T1000 (cell line): ENCODE measurements at regions not wholly inside any gene's neighbourhood (a gene's known extent, or its start where the extent isn't known, plus 50 kb on each side); places are given as distances from the start of the nearest gene placed in this dataset.
"Not testable (repeated sequence)": the region's sequence is repeated elsewhere in the genome, so short reads cannot be mapped to it uniquely, and the experiment has no call there.

Source experiments
- DNase-seq: peaks from one replicate; lab custom pipeline; 2025; ENCODE audit warnings: mixed read lengths; lab: John Stamatoyannopoulos, UW

DNA sequence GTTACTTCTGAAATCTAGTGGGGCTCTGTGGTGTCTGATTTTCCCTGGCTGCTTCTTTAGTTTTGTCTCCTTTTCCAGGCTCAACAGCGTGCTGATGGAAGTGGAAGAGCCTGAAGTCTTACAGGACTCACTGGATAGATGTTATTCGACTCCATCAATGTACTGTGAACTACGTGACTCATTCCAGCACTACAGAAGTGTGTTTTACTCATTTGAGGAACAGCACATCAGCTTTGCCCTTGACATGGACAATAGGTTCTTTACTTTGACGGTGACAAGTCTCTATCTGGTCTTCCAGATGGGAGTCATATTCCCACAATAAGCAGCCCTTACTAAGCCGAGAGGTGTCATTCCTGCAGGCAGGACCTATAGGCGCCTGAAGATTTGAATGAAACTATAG lies 51.1 kb downstream of the NBPF8 start:
- DNase-seq = not testable (repeated sequence)

GRCh38 chr1:120477663-120478062 lies 62.8 kb downstream of the NBPF8 start:
- not testable (repeated sequence) for DNase-seq

- DNase-seq = not testable (repeated sequence)
Measured at GRCh38 chr1:120478400-120478799, 63.6 kb downstream of the NBPF8 start.

- not testable (repeated sequence) for DNase-seq
Measured at GRCh38 chr1:120487542-120487941, 72.7 kb downstream of the NBPF8 start.

DNA sequence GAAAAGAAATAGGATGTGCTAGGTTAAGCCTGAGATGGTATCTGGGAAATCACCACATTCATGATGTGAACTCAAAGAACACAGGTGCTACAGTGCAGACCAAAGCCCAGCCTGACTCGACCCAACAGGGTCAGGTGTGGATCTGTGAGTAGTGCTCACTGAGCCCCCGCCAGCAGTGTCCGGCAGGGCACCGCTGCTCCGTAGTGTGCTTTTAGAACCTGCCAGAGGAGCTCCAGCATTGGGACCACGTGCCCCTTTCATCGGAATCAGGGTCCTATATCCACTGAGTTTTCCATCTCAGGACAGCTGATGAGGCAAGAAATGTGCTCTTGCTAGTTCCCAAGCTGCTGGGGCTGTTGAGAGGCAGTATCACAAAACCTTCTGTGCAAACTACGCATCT lies 74.4 kb downstream of the NBPF8 start:
- not testable (repeated sequence) for DNase-seq

GRCh38 chr1:120497145-120497544 lies 82.3 kb downstream of the NBPF8 start:
- DNase-seq = not testable (repeated sequence)

DNA sequence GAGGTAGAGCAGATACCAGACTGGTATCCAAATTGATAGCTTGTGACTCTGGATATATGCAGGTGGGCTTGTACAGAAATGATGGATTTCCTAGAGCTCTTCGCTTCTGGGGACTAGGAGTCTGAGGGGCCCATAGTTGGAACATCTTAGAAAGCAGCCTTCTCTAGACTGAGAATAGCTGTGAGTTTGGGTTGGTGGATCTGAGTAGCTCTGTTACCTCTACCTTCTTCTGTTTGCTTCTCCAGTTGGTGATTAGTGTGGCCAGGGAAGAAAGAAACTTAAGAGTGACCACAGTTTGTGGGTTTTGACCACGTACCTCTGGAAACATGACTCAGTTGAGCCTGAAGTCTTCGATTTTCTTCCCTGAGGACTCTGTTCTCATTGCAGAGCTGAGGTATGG lies 88.4 kb downstream of the NBPF8 start:
- not testable (repeated sequence) for DNase-seq

DNA sequence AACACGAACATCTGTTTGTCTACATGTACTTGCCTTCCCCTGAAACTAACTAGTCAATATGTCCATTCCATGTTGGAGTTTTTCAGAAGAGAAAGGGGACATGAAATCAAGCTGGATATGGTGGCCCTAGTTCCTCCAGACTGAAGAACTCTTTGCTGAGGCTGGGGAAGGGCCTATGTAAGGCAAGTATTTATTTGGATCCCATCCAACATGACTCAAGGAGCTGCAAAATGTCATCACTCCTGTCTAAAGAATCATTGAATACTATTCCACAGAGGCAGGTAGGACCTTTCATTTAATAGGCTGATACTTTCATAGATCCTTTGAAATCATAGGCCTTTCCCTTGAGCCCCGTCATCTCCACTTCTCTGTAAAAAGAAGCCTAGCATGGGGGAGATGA lies 91.5 kb downstream of the NBPF8 start:
- not testable (repeated sequence) for DNase-seq

GRCh38 chr1:120508351-120508750 lies 93.5 kb downstream of the NBPF8 start:
- DNase-seq = not testable (repeated sequence)

GRCh38 chr1:120509258-120509657 lies 94.4 kb downstream of the NBPF8 start:
- not testable (repeated sequence) for DNase-seq

DNA sequence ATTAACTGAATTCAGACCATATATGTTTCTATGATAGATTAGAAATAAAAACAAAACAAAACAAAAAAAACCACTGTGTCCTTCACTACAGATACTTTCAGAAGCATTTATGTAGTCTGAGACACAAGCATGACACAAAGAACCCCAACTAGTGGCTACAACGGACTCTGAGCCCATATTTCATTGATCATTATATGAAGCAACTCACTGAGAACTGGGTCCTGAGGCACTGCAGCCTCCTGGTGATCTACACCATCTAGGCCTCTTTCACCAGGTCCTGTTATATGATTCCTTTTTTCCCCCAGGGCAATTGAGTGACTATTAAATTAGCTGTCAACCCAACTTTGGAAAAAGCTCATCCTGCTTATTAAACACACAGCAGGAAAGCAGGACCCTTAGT lies 98.3 kb downstream of the NBPF8 start:
- not testable (repeated sequence) for DNase-seq

DNA sequence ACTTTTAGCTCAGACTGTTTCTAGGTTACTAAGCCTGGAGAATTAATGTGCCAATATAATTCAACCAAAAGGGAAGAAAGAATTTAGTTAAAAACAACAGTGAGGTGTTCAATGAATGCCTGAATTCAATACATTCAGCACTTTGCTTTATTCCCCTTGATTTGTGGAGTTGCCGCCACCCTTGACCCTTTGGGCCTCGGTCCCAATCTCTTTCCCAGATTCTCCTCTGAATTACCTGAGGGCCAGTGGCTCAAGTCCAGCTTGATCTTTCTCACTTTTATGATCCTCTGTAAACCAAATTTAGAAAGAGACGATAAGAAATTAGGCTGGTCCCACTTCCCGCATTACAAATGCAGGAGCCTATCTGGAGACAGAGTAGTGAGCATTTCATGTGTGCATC lies 98.7 kb downstream of the NBPF8 start:
- DNase-seq = not testable (repeated sequence)

DNA sequence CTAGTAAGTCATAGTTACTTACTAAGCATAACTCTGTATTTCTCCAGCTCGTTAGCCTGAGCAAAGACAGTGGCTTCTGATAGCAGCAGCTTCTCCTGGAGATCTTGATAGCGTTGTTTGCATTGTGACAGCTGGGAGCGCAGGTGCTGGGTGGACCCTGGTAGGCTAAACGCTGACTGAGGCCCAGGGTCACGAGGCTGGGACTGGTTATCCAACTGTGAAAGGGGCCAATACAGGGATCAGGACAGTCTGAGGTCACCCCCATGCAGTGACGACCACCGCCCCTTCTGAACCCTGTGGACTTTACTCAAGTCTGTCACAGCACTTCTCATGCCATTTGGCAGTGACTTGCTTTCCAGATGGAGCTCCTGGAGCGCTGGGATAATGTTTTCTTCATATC lies 104.4 kb downstream of the NBPF8 start:
- DNase-seq = not testable (repeated sequence)

DNA sequence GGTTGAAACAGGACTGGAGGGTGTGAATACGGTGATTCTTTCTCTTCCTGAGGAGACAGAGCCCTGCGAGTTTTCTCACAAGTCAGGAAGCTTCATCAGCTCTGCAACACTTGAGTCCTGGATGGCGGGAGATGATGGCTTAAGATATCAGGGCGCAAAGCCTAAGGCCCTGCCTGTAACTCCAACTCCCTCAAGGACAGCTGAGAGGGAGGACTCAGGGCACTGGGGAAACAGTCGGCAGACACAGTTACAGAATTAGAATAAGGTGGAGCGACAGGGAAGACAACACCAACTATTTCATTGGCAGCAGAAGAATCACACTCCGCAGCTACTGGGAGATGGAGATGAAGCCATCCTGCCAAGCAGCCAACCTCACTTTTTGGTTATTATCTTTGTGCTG lies 109.6 kb downstream of the NBPF8 start:
- not testable (repeated sequence) for DNase-seq

- not testable (repeated sequence) for DNase-seq
Measured at GRCh38 chr1:120525386-120525785, 110.6 kb downstream of the NBPF8 start.

GRCh38 chr1:120529475-120530089 lies 114.7 kb downstream of the NBPF8 start:
- DNase-seq = peak; percentile 59

DNA sequence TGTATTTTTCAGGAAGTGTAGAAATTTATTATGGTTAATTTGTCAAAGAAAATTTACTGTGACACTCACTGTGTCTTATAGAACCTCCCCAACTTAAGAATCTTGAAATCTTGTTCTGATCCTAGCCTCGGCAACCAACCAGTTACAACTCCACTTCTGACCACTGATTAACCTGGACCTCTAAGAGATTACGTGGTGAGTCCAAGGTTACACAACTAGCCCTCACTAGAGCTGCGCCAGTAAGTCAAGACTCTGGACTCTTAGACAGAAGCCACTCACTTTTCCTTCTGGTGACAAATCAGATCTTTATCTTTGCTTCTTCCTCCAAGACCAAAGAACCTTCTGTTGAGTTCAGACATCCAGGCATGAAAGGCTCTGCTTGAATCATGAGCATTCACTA lies 116.6 kb downstream of the NBPF8 start:
- not testable (repeated sequence) for DNase-seq

DNA sequence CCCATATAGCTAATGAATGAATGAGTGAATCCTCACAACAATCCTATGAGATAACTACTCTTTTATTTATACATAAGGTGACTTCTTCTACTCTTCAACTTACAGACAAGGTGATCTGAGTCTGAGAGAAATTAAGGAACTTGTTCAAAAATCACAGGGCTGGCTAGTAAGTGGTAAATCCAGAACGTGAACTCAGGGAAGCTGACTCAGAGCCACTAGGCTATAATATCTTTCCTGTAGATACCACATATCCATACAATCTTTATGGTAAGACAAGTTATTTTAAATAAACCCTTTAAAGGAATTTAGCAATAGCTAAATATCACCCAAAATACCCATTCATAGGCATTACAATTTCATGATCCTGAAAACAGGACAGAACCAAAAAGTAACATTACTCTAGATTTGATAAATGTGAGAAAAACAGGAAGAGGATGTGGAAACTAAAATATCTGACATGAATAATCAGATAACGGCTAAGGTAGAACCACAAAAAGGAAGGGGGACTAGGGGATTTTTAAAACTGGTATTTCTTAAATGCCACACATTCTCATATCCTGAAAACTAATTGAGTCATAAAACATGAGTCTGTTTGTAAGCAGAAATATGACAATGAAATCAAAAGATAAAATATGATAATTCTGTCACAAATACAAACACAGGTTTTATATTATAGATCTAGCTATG lies 119.7 kb downstream of the NBPF8 start:
- DNase-seq = not testable (repeated sequence)

DNA sequence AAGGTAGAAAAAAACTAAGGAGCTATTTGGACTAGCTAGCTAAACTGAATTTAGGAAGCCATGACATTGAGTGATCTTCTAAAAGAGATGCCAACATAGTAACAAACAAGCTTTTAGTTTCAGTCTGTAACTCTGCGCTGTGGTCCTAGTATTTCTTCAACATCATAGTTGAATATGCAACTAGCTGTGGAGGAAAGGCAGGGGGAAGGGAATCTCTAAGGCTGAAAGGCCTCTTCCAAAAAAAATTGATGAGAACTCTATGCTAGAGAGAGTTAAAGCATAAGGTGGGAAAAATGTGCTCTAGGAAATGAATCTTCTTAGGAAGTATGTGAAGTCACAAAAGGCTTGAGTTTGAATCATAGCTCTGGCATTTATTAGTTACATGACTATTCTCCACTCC lies 120.2 kb downstream of the NBPF8 start:
- DNase-seq = not testable (repeated sequence)

- DNase-seq = not testable (repeated sequence)
Measured at GRCh38 chr1:120541394-120541793, 126.6 kb downstream of the NBPF8 start.

DNA sequence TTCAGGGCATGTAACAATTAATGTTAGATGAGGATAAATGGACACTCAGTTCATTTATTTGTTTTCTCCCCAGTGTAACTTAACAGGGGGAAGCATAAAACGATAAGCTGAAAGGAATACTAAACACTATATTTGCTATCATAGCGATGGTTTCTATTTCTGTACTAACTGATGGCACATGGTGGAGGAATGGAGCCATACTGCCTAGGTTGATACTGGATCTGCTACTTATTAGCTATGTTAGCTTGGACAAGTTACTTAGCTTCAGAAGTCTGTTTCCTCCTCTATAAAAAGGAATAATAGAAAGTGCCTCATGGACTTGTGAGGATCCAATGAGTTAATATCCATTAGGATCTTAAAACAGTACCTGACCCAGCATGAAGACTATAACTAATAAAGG lies 127.5 kb downstream of the NBPF8 start:
- DNase-seq = not testable (repeated sequence)

DNA sequence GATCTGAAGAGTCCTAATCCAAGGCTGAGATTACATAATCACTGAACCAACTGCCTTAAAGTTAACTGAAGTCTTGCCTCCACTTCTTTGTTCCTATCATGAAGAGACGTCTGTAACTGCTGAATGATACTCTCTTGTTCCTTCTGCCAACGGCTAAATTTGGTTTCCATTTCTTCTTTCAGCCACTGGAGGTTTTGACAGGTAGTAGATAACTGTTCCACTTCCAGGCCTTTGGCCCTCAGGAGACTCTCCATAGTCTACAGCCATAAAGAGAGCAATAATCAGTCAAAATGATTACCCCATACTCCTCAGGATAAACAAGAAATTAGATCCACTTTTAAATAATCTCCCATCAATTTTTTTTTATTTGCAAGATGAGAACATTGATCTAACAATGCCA lies 128.1 kb downstream of the NBPF8 start:
- not testable (repeated sequence) for DNase-seq

GRCh38 chr1:120544434-120544833 lies 129.6 kb downstream of the NBPF8 start:
- DNase-seq = not testable (repeated sequence)

DNA sequence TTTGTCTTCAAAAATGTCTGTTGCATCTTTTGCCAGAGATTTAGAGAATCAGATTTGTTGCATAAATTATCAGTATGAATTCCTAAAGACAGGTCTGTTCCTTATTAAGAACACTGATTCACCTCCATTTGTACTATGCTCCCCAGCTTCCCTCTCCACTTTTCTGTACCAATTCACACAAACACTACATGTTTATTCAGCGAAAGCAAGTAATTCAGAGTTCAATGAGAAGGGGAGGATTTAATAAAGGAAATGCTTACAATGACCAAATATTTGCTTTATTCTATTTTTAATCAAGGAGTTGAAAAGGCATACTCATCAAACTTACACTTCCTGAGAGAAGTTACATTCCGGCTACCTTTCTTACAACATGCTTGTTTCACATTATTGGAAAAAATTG lies 135.5 kb downstream of the NBPF8 start:
- not testable (repeated sequence) for DNase-seq
